ENCODE measurements at regions not wholly inside any gene's neighbourhood (a gene's known extent, or its start where the extent isn't known, plus 50 kb on each side); places are given as distances from the start of the nearest gene placed in this dataset.

GRCh38 chr18:67735506-67735905 is 219.0 kb upstream of the DSEL start:
- no peak overlapping the region for H3K4me3 ChIP-seq (ENCODE audit: low read depth, low read length)
- DNase-seq (ENCODE audit: low read depth), result no peak
- TF ChIP-seq CTCF (IDR thresholded peaks at IDR 0.05; ENCODE audit: insufficient read depth, low read depth, low read length, missing control alignments), result no peak

- no peak for TF ChIP-seq CTCF (IDR thresholded peaks at IDR 0.05; ENCODE audit: insufficient read depth, low read depth, low read length, missing control alignments)
- no peak for DNase-seq (ENCODE audit: low read depth)
- no peak overlapping the region for H3K4me3 ChIP-seq (ENCODE audit: low read depth, low read length)
Observed at GRCh38 chr18:67733088-67733487, 216.6 kb upstream of the DSEL start.

- no peak for TF ChIP-seq CTCF (IDR thresholded peaks at IDR 0.05; ENCODE audit: insufficient read depth, low read depth, low read length, missing control alignments)
- H3K4me3 ChIP-seq (ENCODE audit: low read depth, low read length), result no peak overlapping the region
- DNase-seq (ENCODE audit: low read depth), result no peak
Observed at GRCh38 chr18:67731851-67732250, 215.3 kb upstream of the DSEL start.

GRCh38 chr18:67730886-67731285 is 214.4 kb upstream of the DSEL start:
- no peak for DNase-seq (ENCODE audit: low read depth)
- TF ChIP-seq CTCF (IDR thresholded peaks at IDR 0.05; ENCODE audit: insufficient read depth, low read depth, low read length, missing control alignments), result no peak
- no peak overlapping the region for H3K4me3 ChIP-seq (ENCODE audit: low read depth, low read length)

- DNase-seq (ENCODE audit: low read depth), result no peak
- TF ChIP-seq CTCF (IDR thresholded peaks at IDR 0.05; ENCODE audit: insufficient read depth, low read depth, low read length, missing control alignments), result no peak
- H3K4me3 ChIP-seq (ENCODE audit: low read depth, low read length), result no peak overlapping the region
Observed at GRCh38 chr18:67728364-67728763, 211.8 kb upstream of the DSEL start.

- no peak overlapping the region for H3K4me3 ChIP-seq (ENCODE audit: low read depth, low read length)
- DNase-seq (ENCODE audit: low read depth), result no peak
- TF ChIP-seq CTCF (IDR thresholded peaks at IDR 0.05; ENCODE audit: insufficient read depth, low read depth, low read length, missing control alignments), result no peak
Observed at GRCh38 chr18:67726882-67727281, 210.4 kb upstream of the DSEL start.

- no peak overlapping the region for H3K4me3 ChIP-seq (ENCODE audit: low read depth, low read length)
- DNase-seq (ENCODE audit: low read depth), result no peak
- no peak for TF ChIP-seq CTCF (IDR thresholded peaks at IDR 0.05; ENCODE audit: insufficient read depth, low read depth, low read length, missing control alignments)
Observed at GRCh38 chr18:67717800-67718199, 201.3 kb upstream of the DSEL start.
